ENCODE measurements at regions not wholly inside any gene's neighbourhood (a gene's known extent, or its start where the extent isn't known, plus 50 kb on each side); places are given as distances from the start of the nearest gene placed in this dataset.

DNA sequence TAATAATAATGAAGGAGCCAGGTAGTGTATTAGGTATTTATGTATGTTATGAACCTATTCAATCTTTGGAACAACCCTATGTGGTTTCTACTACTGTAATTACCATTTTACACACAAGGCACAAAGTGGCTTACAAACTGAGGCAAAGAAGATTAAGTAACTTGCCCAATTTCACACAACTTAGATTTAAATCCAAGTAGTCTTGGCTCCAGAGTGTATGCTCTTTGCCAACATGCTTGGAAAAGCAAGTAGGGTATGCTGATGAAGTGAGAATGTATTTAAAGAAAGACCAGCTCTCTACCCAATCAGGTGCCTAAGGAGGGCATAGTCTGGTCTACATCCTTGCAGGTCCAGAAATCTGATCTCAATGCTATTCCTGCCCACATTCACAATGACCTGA, 463.2 kb downstream of the METTL15 start:
- TF ChIP-seq, protein P1, sequence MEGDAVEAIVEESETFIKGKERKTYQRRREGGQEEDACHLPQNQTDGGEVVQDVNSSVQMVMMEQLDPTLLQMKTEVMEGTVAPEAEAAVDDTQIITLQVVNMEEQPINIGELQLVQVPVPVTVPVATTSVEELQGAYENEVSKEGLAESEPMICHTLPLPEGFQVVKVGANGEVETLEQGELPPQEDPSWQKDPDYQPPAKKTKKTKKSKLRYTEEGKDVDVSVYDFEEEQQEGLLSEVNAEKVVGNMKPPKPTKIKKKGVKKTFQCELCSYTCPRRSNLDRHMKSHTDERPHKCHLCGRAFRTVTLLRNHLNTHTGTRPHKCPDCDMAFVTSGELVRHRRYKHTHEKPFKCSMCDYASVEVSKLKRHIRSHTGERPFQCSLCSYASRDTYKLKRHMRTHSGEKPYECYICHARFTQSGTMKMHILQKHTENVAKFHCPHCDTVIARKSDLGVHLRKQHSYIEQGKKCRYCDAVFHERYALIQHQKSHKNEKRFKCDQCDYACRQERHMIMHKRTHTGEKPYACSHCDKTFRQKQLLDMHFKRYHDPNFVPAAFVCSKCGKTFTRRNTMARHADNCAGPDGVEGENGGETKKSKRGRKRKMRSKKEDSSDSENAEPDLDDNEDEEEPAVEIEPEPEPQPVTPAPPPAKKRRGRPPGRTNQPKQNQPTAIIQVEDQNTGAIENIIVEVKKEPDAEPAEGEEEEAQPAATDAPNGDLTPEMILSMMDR (IDR thresholded peaks at IDR 0.05) = no peak
- TF ChIP-seq POLR2A (IDR thresholded peaks at IDR 0.05) = no peak

Data from breast epithelium (tissue), 3 donors.